ENCODE measurements at regions not wholly inside any gene's neighbourhood (a gene's known extent, or its start where the extent isn't known, plus 50 kb on each side); places are given as distances from the start of the nearest gene placed in this dataset.

DNA sequence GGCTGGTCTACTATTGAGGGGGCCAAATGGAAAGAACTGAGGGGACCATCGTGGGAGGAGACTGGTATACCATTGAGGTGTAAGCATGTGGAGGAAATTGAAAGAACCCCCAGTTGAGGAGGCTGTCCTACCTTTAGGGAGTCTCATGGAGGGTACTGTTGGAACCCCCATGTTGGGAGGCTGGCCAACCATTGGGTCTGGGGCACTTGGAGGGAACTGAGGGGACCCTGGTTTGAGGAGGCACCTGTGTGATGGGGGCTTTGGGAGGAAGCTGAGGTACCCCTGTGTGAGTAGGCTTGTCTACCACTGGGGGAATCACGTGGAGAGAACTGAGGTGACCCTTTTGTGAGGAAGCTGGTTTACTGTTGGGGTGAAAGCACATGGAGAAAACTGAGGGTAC, 157.5 kb downstream of the FBLN2 start:
- Histone ChIP-seq H3K9me3 (ENCODE audit: insufficient read depth, low read depth, low read length) (peaks cover 34% of the 10 kb centered on the region), H3K79me2 (ENCODE audit: control insufficient read depth, insufficient read depth, low read length, poor library complexity) (no peaks in the 10 kb centered on the region), H3K36me3 (ENCODE audit: control insufficient read depth in 1 of 2, insufficient read depth in 2 of 2, low read length in 2 of 2) (no peaks in the 10 kb centered on the region), H4K91ac (ENCODE audit: low read depth, low read length) (no peak overlapping the region), H3K27me3 (ENCODE audit: insufficient read depth, low read length) (no peaks in the 10 kb centered on the region), H3K18ac (ENCODE audit: low read length) (no peak overlapping the region), H3K14ac (ENCODE audit: low read length) (no peak overlapping the region), H4K8ac (ENCODE audit: low read depth, low read length) (no peak overlapping the region), H3K27ac (ENCODE audit: low read depth, low read length) (no peak overlapping the region), H2AK5ac (ENCODE audit: low read length) (no peak overlapping the region), H3K4me2 (ENCODE audit: low read length) (no peak overlapping the region), H3K9ac (ENCODE audit: low read length) (no peak overlapping the region), H4K12ac (ENCODE audit: low read depth, low read length) (no peak overlapping the region), H2BK12ac (ENCODE audit: low read length) (no peak overlapping the region), H3K4me1 (ENCODE audit: control insufficient read depth in 1 of 2, insufficient read depth in 2 of 2, low read length in 2 of 2) (no peaks in the 10 kb centered on the region), H2AFZ (ENCODE audit: insufficient read depth, low read length, poor library complexity) (no peak overlapping the region), H3K79me1 (ENCODE audit: low read length) (no peaks in the 10 kb centered on the region), H3K4ac (ENCODE audit: low read depth, low read length) (no peak overlapping the region), H3K23ac (ENCODE audit: low read length) (no peak overlapping the region), H2BK120ac (ENCODE audit: insufficient read depth, low read length, poor library complexity) (no peak overlapping the region), H3K4me3 (ENCODE audit: low read depth, low read length) (no peak overlapping the region), H2BK5ac (ENCODE audit: low read depth, low read length, poor library complexity) (no peak overlapping the region)
- WGBS (ENCODE audit: extremely low coverage, insufficient coverage, insufficient read length) = no CpG with 5 or more reads among the region's 2 CpGs
- no peak for DNase-seq

GRCh38 chr3:13705702-13706280, 156.9 kb downstream of the FBLN2 start:
- Histone ChIP-seq H2AK5ac (ENCODE audit: low read length) (no peak overlapping the region), H3K79me1 (ENCODE audit: low read length) (no peaks in the 10 kb centered on the region), H3K79me2 (ENCODE audit: control insufficient read depth, insufficient read depth, low read length, poor library complexity) (no peaks in the 10 kb centered on the region), H3K36me3 (ENCODE audit: control insufficient read depth in 1 of 2, insufficient read depth in 2 of 2, low read length in 2 of 2) (no peaks in the 10 kb centered on the region), H3K27ac (ENCODE audit: low read depth, low read length) (no peak overlapping the region), H3K4me2 (ENCODE audit: low read length) (no peak overlapping the region), H4K8ac (ENCODE audit: low read depth, low read length) (no peak overlapping the region), H3K18ac (ENCODE audit: low read length) (no peak overlapping the region), H3K14ac (ENCODE audit: low read length) (no peak overlapping the region), H2BK5ac (ENCODE audit: low read depth, low read length, poor library complexity) (no peak overlapping the region), H2BK12ac (ENCODE audit: low read length) (no peak overlapping the region), H3K23ac (ENCODE audit: low read length) (no peak overlapping the region), H3K4ac (ENCODE audit: low read depth, low read length) (no peak overlapping the region), H3K9me3 (ENCODE audit: insufficient read depth, low read depth, low read length) (peaks cover 34% of the 10 kb centered on the region), H3K9ac (ENCODE audit: low read length) (no peak overlapping the region), H2AFZ (ENCODE audit: insufficient read depth, low read length, poor library complexity) (no peak overlapping the region), H2BK120ac (ENCODE audit: insufficient read depth, low read length, poor library complexity) (no peak overlapping the region), H4K91ac (ENCODE audit: low read depth, low read length) (no peak overlapping the region), H3K27me3 (ENCODE audit: insufficient read depth, low read length) (no peaks in the 10 kb centered on the region), H3K4me1 (ENCODE audit: control insufficient read depth in 1 of 2, insufficient read depth in 2 of 2, low read length in 2 of 2) (no peaks in the 10 kb centered on the region), H4K12ac (ENCODE audit: low read depth, low read length) (no peak overlapping the region), H3K4me3 (ENCODE audit: low read depth, low read length) (no peak overlapping the region)
- DNase-seq = no peak
- no CpG with 5 or more reads among the region's 4 CpGs for WGBS (ENCODE audit: extremely low coverage, insufficient coverage, insufficient read length)

- H3K18ac ChIP-seq (ENCODE audit: low read length) = no peak overlapping the region
- no peak overlapping the region for H4K12ac ChIP-seq (ENCODE audit: low read depth, low read length)
- no peak overlapping the region for H2AK5ac ChIP-seq (ENCODE audit: low read length)
- H4K8ac ChIP-seq (ENCODE audit: low read depth, low read length) = no peak overlapping the region
- H4K91ac ChIP-seq (ENCODE audit: low read depth, low read length) = no peak overlapping the region
- no peaks in the 10 kb centered on the region for H3K79me2 ChIP-seq (ENCODE audit: control insufficient read depth, insufficient read depth, low read length, poor library complexity)
- H3K4ac ChIP-seq (ENCODE audit: low read depth, low read length) = no peak overlapping the region
- no peak overlapping the region for H3K23ac ChIP-seq (ENCODE audit: low read length)
- no peak overlapping the region for H3K14ac ChIP-seq (ENCODE audit: low read length)
- H2AFZ ChIP-seq (ENCODE audit: insufficient read depth, low read length, poor library complexity) = no peak overlapping the region
- no peaks in the 10 kb centered on the region for H3K27me3 ChIP-seq (ENCODE audit: insufficient read depth, low read length)
- no peak overlapping the region for H2BK12ac ChIP-seq (ENCODE audit: low read length)
- no peak for DNase-seq
- no peaks in the 10 kb centered on the region for H3K36me3 ChIP-seq (ENCODE audit: control insufficient read depth in 1 of 2, insufficient read depth in 2 of 2, low read length in 2 of 2)
- H2BK120ac ChIP-seq (ENCODE audit: insufficient read depth, low read length, poor library complexity) = no peak overlapping the region
- no CpG with 5 or more reads among the region's 3 CpGs for WGBS (ENCODE audit: extremely low coverage, insufficient coverage, insufficient read length)
- peaks cover 31% of the 10 kb centered on the region for H3K9me3 ChIP-seq (ENCODE audit: insufficient read depth, low read depth, low read length)
- no peak overlapping the region for H3K27ac ChIP-seq (ENCODE audit: low read depth, low read length)
- H3K4me2 ChIP-seq (ENCODE audit: low read length) = no peak overlapping the region
- H3K4me3 ChIP-seq (ENCODE audit: low read depth, low read length) = no peak overlapping the region
- H2BK5ac ChIP-seq (ENCODE audit: low read depth, low read length, poor library complexity) = no peak overlapping the region
- H3K9ac ChIP-seq (ENCODE audit: low read length) = no peak overlapping the region
- H3K79me1 ChIP-seq (ENCODE audit: low read length) = no peaks in the 10 kb centered on the region
- H3K4me1 ChIP-seq (ENCODE audit: control insufficient read depth in 1 of 2, insufficient read depth in 2 of 2, low read length in 2 of 2) = no peaks in the 10 kb centered on the region
These were observed 156.1 kb downstream of the FBLN2 start for GRCh38 chr3:13705051-13705450.

GRCh38 chr3:13704174-13704573, 155.2 kb downstream of the FBLN2 start:
- Histone ChIP-seq H3K27me3 (ENCODE audit: insufficient read depth, low read length) (no peaks in the 10 kb centered on the region), H2AFZ (ENCODE audit: insufficient read depth, low read length, poor library complexity) (no peak overlapping the region)
- no CpG with 5 or more reads among the region's 6 CpGs for WGBS (ENCODE audit: extremely low coverage, insufficient coverage, insufficient read length)

More at GRCh38 chr3:13704174-13704573, 155.2 kb downstream of the FBLN2 start:
- Histone ChIP-seq H3K4me2 (ENCODE audit: low read length) (no peak overlapping the region), H3K9ac (ENCODE audit: low read length) (no peak overlapping the region), H4K12ac (ENCODE audit: low read depth, low read length) (no peak overlapping the region), H3K14ac (ENCODE audit: low read length) (no peak overlapping the region), H3K4me1 (ENCODE audit: control insufficient read depth in 1 of 2, insufficient read depth in 2 of 2, low read length in 2 of 2) (no peaks in the 10 kb centered on the region), H2BK5ac (ENCODE audit: low read depth, low read length, poor library complexity) (no peak overlapping the region), H3K9me3 (ENCODE audit: insufficient read depth, low read depth, low read length) (peaks cover 31% of the 10 kb centered on the region), H3K18ac (ENCODE audit: low read length) (no peak overlapping the region), H2AK5ac (ENCODE audit: low read length) (no peak overlapping the region), H3K4me3 (ENCODE audit: low read depth, low read length) (no peak overlapping the region), H2BK12ac (ENCODE audit: low read length) (no peak overlapping the region), H3K27ac (ENCODE audit: low read depth, low read length) (no peak overlapping the region), H3K23ac (ENCODE audit: low read length) (no peak overlapping the region), H3K79me2 (ENCODE audit: control insufficient read depth, insufficient read depth, low read length, poor library complexity) (no peaks in the 10 kb centered on the region), H3K36me3 (ENCODE audit: control insufficient read depth in 1 of 2, insufficient read depth in 2 of 2, low read length in 2 of 2) (no peaks in the 10 kb centered on the region), H3K79me1 (ENCODE audit: low read length) (no peaks in the 10 kb centered on the region), H3K4ac (ENCODE audit: low read depth, low read length) (no peak overlapping the region), H4K8ac (ENCODE audit: low read depth, low read length) (no peak overlapping the region), H2BK120ac (ENCODE audit: insufficient read depth, low read length, poor library complexity) (no peak overlapping the region), H4K91ac (ENCODE audit: low read depth, low read length) (no peak overlapping the region)
- no peak for DNase-seq
